Astrocyte (in vitro differentiated cells and primary cell): ENCODE measurements at regions not wholly inside any gene's neighbourhood (a gene's known extent, or its start where the extent isn't known, plus 50 kb on each side); places are given as distances from the start of the nearest gene placed in this dataset.

Experiments used
- DNase-seq: peaks from one replicate; pipeline ENCODE4 v3.0.0-alpha.2; 2010; ENCODE audit warnings: low read depth
- FAIRE-seq: peaks from 2 replicates; lab custom pipeline; 2011; peaks lifted over from hg19 to GRCh38; lab: Jason Lieb, UNC
- H2AFZ ChIP-seq: 2 replicates; pipeline ENCODE4 v1.6.0; 2012; ENCODE audit warnings: low read depth, low read length, inconsistent platforms
- H3K27ac ChIP-seq: 2 replicates; pipeline ENCODE4 v1.5.1; 2011; ENCODE audit warnings: low read depth, low read length, inconsistent platforms
- H3K27me3 ChIP-seq: 2 replicates; pipeline ENCODE4 v1.6.0; 2011; ENCODE audit warnings: low read length, inconsistent platforms; ENCODE audit not compliant: insufficient read depth
- H3K36me3 ChIP-seq: 2 replicates; pipeline ENCODE4 v1.5.1; 2011; ENCODE audit warnings: low read length, inconsistent platforms; ENCODE audit not compliant: insufficient read depth
- H3K4me1 ChIP-seq: 2 replicates; pipeline ENCODE4 v1.5.1; 2011; ENCODE audit warnings: low read length, inconsistent platforms; ENCODE audit not compliant: insufficient read depth
- H3K4me2 ChIP-seq: 2 replicates; pipeline ENCODE4 v1.6.0; 2012; ENCODE audit warnings: low read length, inconsistent platforms
- H3K4me3 ChIP-seq: 2 replicates; pipeline ENCODE4 v1.5.1; 2011; ENCODE audit warnings: low read depth, mild to moderate bottlenecking, low read length, inconsistent platforms; ENCODE audit not compliant: insufficient read depth
- H3K79me2 ChIP-seq: 2 replicates; pipeline ENCODE4 v1.6.0; 2012; ENCODE audit warnings: mild to moderate bottlenecking, low read length, inconsistent platforms; ENCODE audit not compliant: insufficient read depth
- H3K9ac ChIP-seq: 2 replicates; pipeline ENCODE4 v1.6.0; 2012; ENCODE audit warnings: mild to moderate bottlenecking, low read length, inconsistent platforms
- H3K9me3 ChIP-seq: 2 replicates; pipeline ENCODE4 v1.5.1; 2012; ENCODE audit warnings: low read depth, mild to moderate bottlenecking, low read length, inconsistent platforms; ENCODE audit not compliant: insufficient read depth
- H4K20me1 ChIP-seq: 2 replicates; pipeline ENCODE4 v1.6.0; 2012; ENCODE audit warnings: low read length, inconsistent platforms; ENCODE audit not compliant: insufficient read depth
- H3K27ac Mint-ChIP-seq: one replicate; pipeline ENCODE4 v1.8.0; 2021; ENCODE audit warnings: mild to moderate bottlenecking, mixed read lengths; ENCODE audit not compliant: unreplicated experiment
- H3K27me3 Mint-ChIP-seq: one replicate; pipeline ENCODE4 v1.8.0; 2021; ENCODE audit warnings: low read depth, mixed read lengths; ENCODE audit not compliant: unreplicated experiment
- H3K36me3 Mint-ChIP-seq: one replicate; pipeline ENCODE4 v1.8.0; 2021; ENCODE audit warnings: low read depth, mixed read lengths; ENCODE audit not compliant: unreplicated experiment
- H3K4me1 Mint-ChIP-seq: one replicate; pipeline ENCODE4 v1.8.0; 2021; ENCODE audit warnings: low read depth, mixed read lengths; ENCODE audit not compliant: unreplicated experiment
- H3K4me3 Mint-ChIP-seq: one replicate; pipeline ENCODE4 v1.8.0; 2021; ENCODE audit warnings: mild to moderate bottlenecking, moderate library complexity, mixed read lengths; ENCODE audit not compliant: unreplicated experiment
- H3K9me3 Mint-ChIP-seq: one replicate; pipeline ENCODE4 v1.8.0; 2021; ENCODE audit warnings: mild to moderate bottlenecking, mixed read lengths; ENCODE audit not compliant: unreplicated experiment
- EZH2 ChIP-seq: IDR thresholded peaks from 2 replicates; pipeline ENCODE4 v1.6.1; 2012; ENCODE audit warnings: mild to moderate bottlenecking, low read length, inconsistent platforms; ENCODE audit not compliant: insufficient read depth
- TF ChIP-seq, protein P1 (sequence below): IDR thresholded peaks from 2 replicates; pipeline ENCODE4 v1.5.1; 2011; ENCODE audit warnings: low read depth, mild to moderate bottlenecking, inconsistent platforms, low read length, moderate library complexity; ENCODE audit not compliant: insufficient read depth

DNA sequence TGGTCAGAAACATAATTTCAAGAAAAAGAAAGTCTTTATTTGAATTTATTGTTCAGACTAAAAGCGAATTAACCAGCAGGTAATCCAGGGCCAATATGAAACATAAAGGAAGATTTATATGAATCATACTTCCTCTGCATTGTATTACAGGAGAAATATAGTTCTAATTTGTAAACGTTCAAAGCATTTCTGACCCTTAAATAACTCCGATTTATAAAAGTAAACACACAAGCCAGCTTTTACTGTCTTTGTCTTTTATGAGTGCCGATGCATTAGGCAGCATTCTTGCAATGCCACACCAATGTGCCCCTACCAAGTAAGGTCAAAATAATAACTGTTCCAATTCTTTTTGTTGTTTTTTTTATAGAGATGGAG is 118.8 kb upstream of the RBBP8 start:
- H3K27ac ChIP-seq: no peak overlapping the region
- Mint-ChIP-seq H3K36me3 (no peaks in the 10 kb centered on the region), H3K27ac (no peak overlapping the region), H3K9me3 (no peaks in the 10 kb centered on the region), H3K4me3 (no peak overlapping the region), H3K4me1 (no peaks in the 10 kb centered on the region), H3K27me3 (peaks cover 2% of the 10 kb centered on the region)
- no peak for TF ChIP-seq EZH2
- TF ChIP-seq, protein P1, sequence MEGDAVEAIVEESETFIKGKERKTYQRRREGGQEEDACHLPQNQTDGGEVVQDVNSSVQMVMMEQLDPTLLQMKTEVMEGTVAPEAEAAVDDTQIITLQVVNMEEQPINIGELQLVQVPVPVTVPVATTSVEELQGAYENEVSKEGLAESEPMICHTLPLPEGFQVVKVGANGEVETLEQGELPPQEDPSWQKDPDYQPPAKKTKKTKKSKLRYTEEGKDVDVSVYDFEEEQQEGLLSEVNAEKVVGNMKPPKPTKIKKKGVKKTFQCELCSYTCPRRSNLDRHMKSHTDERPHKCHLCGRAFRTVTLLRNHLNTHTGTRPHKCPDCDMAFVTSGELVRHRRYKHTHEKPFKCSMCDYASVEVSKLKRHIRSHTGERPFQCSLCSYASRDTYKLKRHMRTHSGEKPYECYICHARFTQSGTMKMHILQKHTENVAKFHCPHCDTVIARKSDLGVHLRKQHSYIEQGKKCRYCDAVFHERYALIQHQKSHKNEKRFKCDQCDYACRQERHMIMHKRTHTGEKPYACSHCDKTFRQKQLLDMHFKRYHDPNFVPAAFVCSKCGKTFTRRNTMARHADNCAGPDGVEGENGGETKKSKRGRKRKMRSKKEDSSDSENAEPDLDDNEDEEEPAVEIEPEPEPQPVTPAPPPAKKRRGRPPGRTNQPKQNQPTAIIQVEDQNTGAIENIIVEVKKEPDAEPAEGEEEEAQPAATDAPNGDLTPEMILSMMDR: no peak
- FAIRE-seq (no peak), DNase-seq (no peak)
- H2AFZ ChIP-seq: peak overlapping the region; percentile 9
- peaks cover 10% of the 10 kb centered on the region for H3K4me1 ChIP-seq
- peak overlapping the region; percentile 13 for H3K4me2 ChIP-seq
- H3K4me3 ChIP-seq: no peak overlapping the region
- no peaks in the 10 kb centered on the region for H4K20me1 ChIP-seq
- no peaks in the 10 kb centered on the region for H3K27me3 ChIP-seq
- no peaks in the 10 kb centered on the region for H3K36me3 ChIP-seq
- H3K9ac ChIP-seq: no peak overlapping the region
- H3K9me3 ChIP-seq: no peaks in the 10 kb centered on the region
- no peaks in the 10 kb centered on the region for H3K79me2 ChIP-seq

DNA sequence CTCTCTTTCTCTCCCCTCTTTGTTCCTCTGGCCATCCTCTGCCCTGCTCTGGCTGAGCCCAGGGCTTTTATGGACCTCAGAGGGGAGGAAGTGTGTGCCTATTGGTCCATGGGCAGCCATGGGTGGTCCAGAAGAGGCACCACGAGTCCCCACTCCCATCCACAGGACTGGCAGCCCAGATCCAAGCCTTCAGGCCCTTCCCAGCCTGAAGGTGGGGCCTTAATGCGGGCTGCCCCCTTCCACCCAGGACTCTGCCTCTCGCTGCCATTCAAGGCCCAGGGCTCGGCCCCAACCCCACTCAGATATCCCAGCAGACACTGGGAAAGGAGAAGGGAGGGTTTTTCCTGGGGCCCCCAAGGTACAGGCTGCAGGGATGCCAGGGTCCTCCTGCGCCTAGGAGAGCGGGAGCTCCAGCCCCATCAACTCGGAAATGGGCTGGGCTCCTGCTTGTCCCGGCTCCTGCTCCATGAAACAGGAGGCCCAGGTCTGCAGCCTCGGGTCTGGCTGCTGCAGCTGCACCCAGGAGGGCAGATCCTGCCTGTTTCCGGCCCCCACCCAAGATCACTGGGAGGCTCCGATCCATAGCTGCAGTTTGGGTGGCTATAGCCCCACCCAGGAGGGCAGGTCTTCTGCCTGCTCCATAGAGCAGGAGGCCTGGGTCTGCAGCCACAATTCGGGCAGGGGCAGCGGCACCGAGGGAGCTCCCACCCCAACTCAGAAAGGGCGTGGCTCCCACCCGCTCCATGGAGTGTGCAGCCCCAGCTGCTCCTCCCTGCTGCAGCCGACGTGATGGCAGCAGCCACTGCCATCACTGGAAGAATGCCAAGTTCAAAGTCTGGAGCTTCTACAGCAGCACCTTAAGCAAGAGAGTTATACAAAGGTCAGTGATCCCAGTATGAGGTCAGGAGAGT is 116.6 kb upstream of the RBBP8 start:
- Histone ChIP-seq H3K27ac (no peak overlapping the region), H3K79me2 (no peaks in the 10 kb centered on the region), H3K4me3 (no peak overlapping the region), H3K36me3 (no peaks in the 10 kb centered on the region), H2AFZ (no peak overlapping the region), H3K4me1 (peaks cover 12% of the 10 kb centered on the region), H3K27me3 (no peaks in the 10 kb centered on the region), H3K4me2 (no peak overlapping the region), H3K9ac (no peak overlapping the region), H4K20me1 (no peaks in the 10 kb centered on the region), H3K9me3 (no peaks in the 10 kb centered on the region)
- DNase-seq (no peak), FAIRE-seq (no peak)
- H3K4me3 Mint-ChIP-seq: no peak overlapping the region
- no peaks in the 10 kb centered on the region for H3K4me1 Mint-ChIP-seq
- H3K27me3 Mint-ChIP-seq: peaks cover 2% of the 10 kb centered on the region
- TF ChIP-seq, protein P1: no peak
- TF ChIP-seq EZH2: no peak
- H3K36me3 Mint-ChIP-seq: no peaks in the 10 kb centered on the region
- H3K9me3 Mint-ChIP-seq: no peaks in the 10 kb centered on the region
- no peak overlapping the region for H3K27ac Mint-ChIP-seq

DNA sequence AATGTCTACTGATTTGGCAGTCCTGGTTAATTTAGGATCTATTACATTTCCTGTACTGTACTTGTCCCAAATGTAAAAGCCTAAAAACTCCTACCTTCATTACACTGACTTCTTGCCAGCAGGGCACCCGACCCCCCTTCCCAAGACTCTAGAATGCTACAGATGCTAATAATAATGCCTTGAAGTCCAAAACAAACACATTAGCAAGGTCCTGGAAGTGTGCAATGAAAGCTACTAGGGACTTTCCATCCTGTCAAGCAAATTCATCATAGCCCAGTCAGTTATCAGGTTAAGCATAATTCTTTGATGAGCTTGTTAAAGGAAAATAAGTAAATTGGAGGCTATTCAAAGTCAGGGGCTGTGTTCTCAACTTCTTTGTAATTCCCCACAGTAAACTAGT is 115.3 kb upstream of the RBBP8 start:
- H3K27me3 ChIP-seq: no peaks in the 10 kb centered on the region
- Mint-ChIP-seq H3K27ac (no peak overlapping the region), H3K4me1 (no peaks in the 10 kb centered on the region), H3K27me3 (no peaks in the 10 kb centered on the region), H3K9me3 (no peaks in the 10 kb centered on the region), H3K36me3 (no peaks in the 10 kb centered on the region), H3K4me3 (no peak overlapping the region)
- H3K4me3 ChIP-seq: no peak overlapping the region
- TF ChIP-seq EZH2: no peak
- TF ChIP-seq, protein P1: no peak
- H3K4me1 ChIP-seq: peaks cover 22% of the 10 kb centered on the region
- H3K36me3 ChIP-seq: no peaks in the 10 kb centered on the region
- H3K27ac ChIP-seq: no peak overlapping the region
- H3K9ac ChIP-seq: no peak overlapping the region
- H3K79me2 ChIP-seq: no peaks in the 10 kb centered on the region
- H4K20me1 ChIP-seq: no peaks in the 10 kb centered on the region
- H3K9me3 ChIP-seq: no peaks in the 10 kb centered on the region
- FAIRE-seq (no peak), DNase-seq (peak; percentile 87)
- no peak overlapping the region for H3K4me2 ChIP-seq
- no peak overlapping the region for H2AFZ ChIP-seq
